Left colon (tissue), 2 donors: ENCODE measurements at regions not wholly inside any gene's neighbourhood (a gene's known extent, or its start where the extent isn't known, plus 50 kb on each side); places are given as distances from the start of the nearest gene placed in this dataset.
"Not testable (repeated sequence)": the region's sequence is repeated elsewhere in the genome, so short reads cannot be mapped to it uniquely, and the experiment has no call there.

Experiments used
- ATAC-seq: fragments of 200-7000 bp; cut with Tn5 transposase; one replicate; pipeline ENCODE4 v1.9.1; 2020; ENCODE audit warnings: mild to moderate bottlenecking, moderate library complexity
- DNase-seq, 2 donors: peaks; one replicate each; pipeline ENCODE4 v3.0.0-alpha.2; 2020
- intact Hi-C, 2 donors: fragments of 100-400 bp; cut with DNase I in 1 of 2; cut with micrococcal nuclease in 1 of 2; formaldehyde crosslinking; loops; one replicate each; pipeline versions ENCODE4 v1.11.2 to v1.14.0; 2022; cut with DNase I, micrococcal nuclease
- donor health status: DM: no; HTN: no; CAD: no.
- donor health status: DM: yes; HTN: yes; CAD: no.

DNA sequence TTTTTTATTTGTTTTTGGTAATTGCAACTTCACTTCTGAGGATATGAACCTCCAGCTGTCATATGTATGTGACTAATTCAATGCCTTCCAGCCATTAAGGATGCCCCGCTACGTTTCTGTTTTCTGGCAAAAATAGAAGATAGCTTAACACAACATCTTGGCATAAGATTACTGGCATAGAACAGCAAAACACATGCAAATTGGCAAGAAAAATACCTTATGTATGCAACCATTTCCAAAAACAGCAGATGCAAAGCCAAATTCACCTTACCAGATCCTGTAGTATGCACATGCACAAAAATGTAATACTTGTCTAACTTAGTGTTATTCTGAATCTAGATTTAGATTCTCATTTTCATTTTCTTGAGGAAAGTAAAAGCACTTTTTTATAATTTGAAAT lies 461.1 kb upstream of the CYLC2 start:
- intact Hi-C loops = no loop called here
- DNase-seq = no peak

DNA sequence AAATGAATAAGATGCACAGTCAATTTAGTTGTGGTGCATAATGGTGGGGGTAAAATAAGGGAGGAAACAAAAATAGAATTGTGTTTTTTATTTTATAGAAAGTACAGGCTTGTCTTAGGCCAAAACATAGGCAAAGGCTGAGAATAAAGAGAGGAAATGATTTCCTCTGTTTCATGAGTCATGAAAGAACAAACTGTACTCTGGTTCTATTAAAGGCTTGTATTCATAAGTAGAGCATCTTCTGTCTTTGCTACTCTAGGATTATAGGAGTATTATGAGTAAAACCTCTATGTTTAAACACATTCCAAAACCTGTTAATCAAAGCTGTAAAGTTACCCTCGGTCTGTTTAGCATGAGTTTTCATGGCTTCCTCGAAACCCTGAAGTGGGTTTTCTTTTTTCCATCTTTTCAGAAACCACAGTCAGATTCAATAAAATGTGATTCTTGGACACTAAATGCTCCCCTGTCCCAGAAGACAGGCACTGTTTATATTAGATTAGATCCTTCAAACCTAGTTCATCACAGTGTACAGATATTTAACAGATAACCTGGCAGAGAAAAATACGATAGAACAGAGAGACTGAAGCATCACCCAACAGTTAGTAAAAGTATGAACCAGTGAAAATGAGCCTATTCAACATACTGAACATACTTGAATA lies 473.9 kb upstream of the CYLC2 start:
- ATAC-seq = no peak
- intact Hi-C loops = no loop called here

More for the DNA sequence above, 461.1 kb upstream of the CYLC2 start:
- ATAC-seq = no peak

DNA sequence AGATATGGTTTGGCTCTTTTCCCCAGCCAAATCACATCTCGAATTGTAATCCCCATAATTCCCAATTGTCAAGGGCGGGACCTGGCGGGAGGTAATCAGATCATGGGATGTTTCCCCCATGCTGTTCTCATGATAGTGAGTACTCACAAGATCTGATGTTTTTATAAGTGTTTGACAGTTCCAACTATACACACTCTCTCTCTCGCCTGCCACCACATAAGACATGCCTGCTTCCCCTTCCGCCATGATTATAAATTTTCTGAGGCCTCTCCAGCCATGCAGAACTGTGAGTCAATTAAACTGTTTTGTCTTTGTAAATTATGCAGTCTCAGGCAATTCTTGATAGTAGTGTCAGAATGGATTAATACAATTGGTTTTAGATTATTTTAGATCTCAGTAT lies 475.7 kb upstream of the CYLC2 start:
- DNase-seq (no peak), ATAC-seq (no peak)
- intact Hi-C loops = no loop called here

More for the DNA sequence above, 473.9 kb upstream of the CYLC2 start:
- DNase-seq = no peak

DNA sequence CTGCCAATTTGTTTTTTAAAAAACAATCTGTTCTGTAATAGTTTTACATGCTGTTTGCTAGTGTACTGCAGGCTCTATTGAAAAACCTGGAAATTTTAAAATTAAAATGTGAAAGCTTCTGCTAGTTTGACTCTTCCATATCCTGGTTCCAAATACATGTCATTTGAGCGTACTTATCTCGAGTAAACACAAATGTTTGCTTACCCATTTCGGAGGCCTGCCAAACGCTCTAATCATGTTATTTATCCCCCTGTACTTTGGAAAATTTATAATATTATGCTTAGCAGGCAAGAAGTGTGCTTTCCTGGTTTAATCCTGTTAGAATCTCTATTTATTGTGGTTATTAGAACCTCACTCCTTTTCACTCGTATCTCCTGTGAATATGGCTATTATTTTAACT lies 476.8 kb upstream of the CYLC2 start:
- ATAC-seq = no peak
- no peak for DNase-seq
- intact Hi-C loops = no loop called here

DNA sequence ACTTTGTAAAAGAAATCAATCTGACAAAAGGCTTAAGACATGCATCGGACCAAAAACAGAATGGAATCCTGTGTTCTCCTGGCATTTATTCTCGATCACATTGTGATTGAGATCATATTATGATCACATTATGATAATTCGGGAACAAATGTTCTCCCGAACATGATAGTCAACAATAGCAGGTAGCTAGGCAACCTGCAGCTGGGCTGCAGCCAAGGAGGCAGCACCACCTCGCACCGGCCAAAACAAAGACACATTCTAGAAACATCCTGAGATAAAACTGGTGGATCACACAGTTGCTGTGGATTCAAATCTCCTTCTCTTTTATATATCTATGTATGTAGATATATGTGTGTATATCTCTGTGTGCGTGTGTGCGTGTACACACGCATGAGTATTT lies 480.6 kb upstream of the CYLC2 start:
- DNase-seq = no peak
- intact Hi-C loops = no loop called here
- ATAC-seq = no peak

DNA sequence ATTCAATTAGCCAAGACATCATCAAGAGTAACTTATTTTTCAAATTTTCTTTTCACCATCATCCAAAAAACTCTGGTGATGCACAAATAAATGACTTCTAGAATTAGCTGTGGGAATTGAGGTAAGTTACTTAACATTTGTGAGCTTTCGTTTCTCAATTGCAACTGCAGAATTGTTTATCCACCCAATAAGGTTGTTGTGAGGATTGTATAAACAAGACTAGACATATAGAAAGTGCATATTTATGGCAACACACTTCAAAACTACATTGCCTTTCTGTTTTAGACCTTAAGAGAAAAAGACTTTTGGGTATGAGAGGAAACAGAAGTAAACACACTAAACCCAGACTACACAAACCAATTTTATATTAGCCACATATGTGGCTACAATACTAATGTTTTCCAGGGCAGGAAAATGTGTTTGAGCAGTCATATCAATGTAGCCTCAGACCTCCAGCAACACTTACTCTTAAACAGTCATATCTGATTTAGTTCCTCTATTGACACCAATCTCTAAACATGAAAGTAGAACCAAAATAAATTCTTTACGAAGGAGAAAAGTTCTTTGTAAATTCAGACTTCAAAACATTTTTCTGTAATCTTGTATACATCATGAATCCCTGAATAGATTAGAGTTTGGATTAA lies 488.0 kb upstream of the CYLC2 start:
- intact Hi-C loops = no loop called here
- DNase-seq = no peak
- no peak for ATAC-seq

DNA sequence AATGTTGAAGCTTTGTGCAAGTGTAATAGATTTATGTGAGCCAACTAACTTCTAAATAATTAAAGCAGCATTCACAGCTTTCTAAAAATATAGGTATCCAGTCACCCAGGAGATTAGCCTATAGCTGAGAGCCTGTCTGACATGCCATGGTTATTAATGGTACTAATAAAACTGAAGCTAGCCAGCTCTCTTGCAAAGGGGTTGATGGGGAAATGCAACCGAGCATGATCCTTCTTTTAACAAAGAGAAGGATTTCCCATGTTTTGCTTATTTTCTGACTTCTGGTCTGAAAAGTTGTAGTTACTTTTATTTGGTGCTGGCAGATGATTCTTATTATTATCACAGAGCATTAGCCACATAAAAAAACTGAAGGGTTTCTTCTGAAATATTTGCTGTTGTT lies 488.7 kb upstream of the CYLC2 start:
- intact Hi-C loops = no loop called here
- DNase-seq (no peak), ATAC-seq (no peak)

DNA sequence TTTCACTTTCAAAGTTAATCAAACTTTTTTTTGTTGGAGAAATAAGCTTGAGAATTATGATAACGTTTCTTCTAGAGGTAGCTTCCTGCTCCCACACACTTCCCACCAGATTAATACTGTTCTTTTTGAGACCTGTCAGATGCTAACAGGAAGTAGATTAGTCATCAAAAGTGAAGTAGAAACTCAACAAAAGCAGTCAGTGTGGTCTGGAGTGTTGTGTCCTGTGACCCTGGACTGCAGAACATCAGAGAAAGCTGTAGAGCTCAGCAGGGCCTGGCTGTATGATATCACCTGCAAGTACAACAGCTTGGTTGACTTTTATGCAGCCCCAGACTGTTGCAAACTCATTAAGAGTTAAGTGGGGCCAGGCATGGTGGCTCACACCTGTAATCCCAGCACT lies 495.7 kb upstream of the CYLC2 start:
- intact Hi-C loops = no loop called here
- ATAC-seq = no peak
- no peak for DNase-seq

DNA sequence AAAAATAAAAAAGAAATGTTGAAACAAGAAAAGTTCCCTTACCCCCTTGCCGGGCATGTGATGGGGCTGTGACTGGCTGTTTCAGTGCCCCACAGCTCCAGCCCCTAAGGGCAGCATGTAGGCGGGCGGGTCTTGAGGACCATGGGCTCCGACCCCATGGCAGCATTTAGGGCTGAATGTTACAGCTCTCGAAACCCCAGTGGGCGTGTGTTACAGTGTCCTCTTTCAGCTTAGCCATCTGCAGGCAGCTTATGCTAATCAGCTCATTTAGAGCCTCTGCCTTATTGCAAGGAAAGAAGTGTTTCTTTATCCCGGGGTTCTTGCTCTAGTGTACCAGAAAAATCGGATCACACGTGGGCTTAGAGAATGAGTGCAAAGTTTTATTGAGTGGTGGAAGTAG lies 497.4 kb upstream of the CYLC2 start:
- ATAC-seq (no peak), DNase-seq (no peak)
- intact Hi-C loops = no loop called here

DNA sequence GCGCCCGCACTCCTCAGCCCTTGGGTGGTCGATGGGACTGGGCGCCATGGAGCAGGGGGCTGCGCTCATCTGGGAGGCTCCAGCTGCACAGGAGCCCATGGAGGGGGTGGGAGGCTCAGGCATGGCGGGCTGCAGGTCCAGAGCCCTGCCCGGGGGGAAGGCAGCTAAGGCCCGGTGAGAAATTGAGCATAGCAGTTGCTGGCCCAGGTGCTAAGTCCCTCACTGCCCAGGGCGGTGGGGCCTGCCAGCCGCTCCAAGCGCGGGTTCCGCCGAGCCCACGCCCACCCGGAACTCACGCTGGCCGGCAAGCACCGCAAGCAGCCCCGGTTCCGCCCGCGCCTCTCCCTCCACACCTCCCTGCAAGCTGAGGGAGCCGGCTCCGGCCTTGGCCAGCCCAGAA lies 508.2 kb upstream of the CYLC2 start:
- intact Hi-C loops, ATAC-seq, DNase-seq: not testable (repeated sequence)

DNA sequence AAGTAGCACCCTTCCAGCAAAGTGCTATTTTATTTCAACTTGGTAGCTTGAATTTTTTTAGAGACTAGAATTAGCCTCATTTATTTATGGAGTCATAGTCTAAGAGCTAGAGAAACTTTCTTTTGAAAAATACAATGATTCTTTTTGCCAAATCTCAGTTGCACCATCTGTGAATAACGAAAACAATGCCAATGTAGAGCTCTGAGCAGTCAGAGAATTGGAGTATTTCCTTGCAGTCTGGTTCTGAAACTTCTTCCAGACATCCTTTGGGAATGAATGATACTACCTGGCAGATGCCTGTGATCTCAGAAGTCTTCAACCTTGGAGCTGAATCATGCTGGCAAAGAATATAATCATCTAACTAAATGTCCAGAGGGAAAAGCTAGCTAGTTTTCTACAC lies 511.5 kb upstream of the CYLC2 start:
- DNase-seq (no peak), ATAC-seq (no peak)
- intact Hi-C loops = no loop called here

DNA sequence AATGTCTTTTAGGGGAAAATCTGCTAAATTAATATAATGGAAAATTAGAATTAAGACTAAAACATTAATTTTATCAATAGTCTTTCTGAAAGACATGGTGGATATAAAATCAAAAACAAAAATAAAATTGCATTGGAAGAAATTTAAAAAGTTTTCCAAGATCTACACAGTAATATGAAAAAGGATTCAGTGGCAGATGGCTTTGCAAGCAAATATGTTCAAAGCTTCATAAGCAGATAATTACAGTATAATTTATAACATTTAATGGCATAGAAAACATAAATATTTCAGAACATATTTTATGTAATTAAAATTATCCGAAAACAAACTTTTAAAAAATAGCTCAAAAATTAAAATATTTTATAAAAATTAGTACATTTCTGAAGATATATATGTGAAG lies 512.4 kb upstream of the CYLC2 start:
- intact Hi-C loops = no loop called here
- no peak for DNase-seq
- no peak for ATAC-seq

DNA sequence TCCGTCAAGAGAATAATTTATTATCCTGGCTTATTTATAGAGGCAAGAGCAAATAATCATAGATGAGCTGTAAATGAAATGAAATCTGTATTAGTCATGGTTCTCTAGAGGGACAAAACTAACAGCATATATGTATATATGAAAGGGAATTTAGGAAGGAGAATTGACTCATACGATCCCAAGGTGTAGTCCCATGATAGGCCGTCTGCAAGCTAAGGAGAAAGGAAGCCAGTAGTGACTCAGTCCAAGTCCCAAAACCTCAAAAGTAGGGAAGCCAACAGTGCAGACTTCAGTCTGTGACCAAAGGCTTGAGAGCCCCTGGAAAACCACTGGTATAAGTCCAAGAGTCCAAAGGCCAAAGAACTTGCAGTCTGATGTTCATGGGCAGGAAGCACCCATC lies 515.9 kb upstream of the CYLC2 start:
- no peak for DNase-seq
- no peak for ATAC-seq
- intact Hi-C loops = no loop called here

DNA sequence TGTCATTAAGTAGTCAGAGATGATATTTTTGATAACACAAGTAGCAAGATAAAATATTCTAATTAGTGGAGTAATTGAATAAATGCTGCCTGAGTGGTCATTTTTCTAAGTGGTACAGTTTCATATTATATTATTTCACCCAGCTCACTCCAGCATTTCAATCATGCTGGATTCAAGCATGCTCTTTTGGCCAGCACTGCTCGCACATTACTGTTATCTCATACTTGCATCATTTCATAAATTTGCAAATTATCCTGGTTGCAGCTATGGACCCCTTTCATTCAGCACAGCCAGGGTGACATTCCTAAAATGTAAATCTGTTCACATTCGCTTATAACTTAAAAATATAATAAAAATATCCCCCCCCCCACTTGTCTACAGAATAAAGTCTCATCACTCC lies 520.8 kb upstream of the CYLC2 start:
- intact Hi-C loops = no loop called here
- DNase-seq (no peak), ATAC-seq (no peak)

DNA sequence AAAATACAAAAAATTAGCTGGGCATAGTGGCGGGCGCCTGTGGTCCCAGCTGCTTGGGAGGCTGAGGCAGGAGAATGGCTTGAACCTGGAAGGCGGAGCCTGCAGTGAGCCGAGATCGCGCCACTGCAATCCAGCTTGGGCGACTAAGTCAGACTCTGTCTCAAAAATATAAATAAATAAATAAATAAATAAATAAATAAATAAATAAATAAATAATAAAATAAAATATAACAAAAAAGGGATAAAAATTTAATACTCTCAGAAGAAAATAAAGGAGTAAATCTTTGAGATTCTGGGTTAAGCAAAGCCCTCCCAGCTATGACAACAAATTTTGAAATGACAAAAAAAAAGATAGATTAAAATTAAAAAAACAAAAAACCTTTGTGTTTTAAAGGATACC lies 525.7 kb upstream of the CYLC2 start:
- ATAC-seq, DNase-seq, intact Hi-C loops: not testable (repeated sequence)

DNA sequence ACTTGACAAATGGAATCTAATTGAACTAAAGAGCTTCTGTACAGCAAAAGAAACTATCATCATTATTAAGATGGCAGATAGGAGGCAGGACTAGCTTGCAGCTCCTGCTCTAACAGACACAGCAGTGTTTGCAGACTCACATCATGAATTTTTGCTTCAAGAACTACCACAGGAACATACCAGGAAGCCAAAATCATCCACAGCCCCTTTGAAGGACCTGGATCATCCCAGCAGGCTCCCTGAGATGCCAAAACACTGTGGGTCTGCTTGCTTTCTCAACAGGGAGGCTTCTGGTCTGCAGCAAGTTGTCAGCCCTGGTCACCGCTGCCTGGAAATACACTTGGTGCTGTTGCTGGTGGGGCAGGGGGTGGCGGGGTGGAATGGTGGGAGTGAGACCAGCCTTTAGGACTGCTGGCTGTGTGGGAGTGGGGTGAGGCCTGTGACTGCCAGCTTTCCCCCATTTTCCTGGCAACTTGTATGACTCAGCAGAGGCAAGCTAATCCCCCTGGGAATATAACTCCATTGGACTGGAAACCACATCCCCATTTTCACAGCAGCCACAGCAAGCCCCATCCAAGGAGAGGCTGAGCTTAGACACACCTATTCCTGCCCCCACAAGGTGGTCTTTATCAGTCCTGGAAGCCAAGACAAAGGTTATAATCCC lies 533.8 kb upstream of the CYLC2 start:
- DNase-seq = no peak
- intact Hi-C loops = no loop called here
- no peak for ATAC-seq

DNA sequence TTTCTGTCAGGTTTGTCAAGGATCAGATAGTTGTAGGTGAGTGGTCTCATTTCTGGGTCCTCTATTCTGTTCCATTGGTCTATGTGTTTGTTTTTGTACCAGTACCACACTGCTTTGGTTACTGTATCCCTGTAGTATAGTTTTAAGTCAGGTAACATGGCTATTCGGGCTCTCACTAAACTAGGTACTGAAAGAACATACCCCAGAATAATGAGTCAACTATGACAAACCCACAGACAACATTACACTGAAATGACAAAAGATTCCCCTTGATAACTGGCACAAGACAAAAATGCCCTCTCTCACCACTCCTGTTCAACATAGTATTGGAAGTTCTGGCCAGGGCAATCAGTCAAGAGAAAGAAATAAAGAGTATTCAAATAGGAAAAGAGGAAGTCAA lies 535.3 kb upstream of the CYLC2 start:
- DNase-seq (no peak), ATAC-seq (no peak)
- intact Hi-C loops = no loop called here

DNA sequence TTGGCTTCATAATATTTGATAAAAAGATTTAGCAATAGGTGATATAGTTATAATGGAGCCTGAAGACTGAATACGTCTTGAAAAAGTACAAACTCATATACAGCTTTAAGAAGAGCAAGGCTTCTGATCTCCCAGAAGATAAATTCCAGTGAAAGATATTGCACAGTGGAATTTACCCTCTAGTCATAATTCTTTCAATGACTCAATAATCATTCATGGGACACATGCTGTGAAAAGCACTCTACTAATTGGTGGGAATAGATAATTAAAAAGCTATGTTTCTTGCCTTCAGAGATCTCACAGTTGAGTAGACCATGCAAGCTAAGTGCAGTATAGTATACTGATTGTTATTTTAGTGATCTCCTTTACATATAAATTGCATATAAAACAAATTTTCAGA lies 538.6 kb upstream of the CYLC2 start:
- intact Hi-C loops = no loop called here
- ATAC-seq (no peak), DNase-seq (no peak)

DNA sequence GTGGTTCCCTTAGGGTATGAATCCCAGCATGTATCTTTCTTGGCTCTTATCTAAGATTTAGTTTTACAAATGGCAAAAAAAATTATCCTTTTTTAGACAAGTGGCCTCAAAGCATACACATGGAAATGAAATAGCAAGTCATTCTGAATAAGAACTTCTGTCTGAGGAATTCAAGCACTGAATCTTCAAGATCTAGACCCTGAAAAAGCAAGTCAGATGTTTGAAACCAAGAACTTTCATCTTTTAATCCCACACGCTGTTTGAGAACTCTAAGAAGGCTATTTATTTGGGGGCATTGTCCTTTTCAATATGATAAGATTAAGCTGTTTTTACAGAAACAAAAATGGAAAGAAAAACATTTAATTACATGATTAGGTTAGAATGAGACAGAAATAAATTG lies 549.2 kb upstream of the CYLC2 start:
- intact Hi-C loops = no loop called here
- DNase-seq (no peak), ATAC-seq (no peak)

DNA sequence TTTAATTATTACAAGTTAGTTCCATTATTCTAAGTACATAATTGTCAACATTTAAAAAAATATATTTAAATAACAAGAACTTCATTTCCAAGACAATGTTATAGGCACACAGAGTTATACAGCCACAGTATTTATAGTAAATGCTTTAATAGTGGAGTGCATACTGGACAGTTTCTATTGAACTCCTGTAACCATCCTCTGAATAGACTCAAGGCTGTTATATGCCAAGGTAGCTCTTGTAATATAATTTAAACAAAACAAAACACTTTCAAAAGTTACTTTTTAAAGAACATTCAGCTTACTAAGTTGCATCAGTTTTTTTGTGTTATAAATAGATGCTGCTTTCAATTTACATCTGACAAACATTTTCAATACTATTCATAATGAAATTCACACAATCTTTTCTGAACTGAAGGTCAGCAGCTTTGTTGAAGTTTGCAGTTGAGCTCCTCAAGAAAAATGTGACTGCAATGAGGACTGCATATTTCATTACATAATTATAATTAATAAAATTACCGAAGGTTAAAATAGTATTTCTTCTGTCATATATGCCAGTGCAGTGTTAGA lies 549.9 kb upstream of the CYLC2 start:
- intact Hi-C loops = no loop called here
- ATAC-seq (no peak), DNase-seq (no peak)
